ENCODE measurements at regions not wholly inside any gene's neighbourhood (a gene's known extent, or its start where the extent isn't known, plus 50 kb on each side); places are given as distances from the start of the nearest gene placed in this dataset.

DNA sequence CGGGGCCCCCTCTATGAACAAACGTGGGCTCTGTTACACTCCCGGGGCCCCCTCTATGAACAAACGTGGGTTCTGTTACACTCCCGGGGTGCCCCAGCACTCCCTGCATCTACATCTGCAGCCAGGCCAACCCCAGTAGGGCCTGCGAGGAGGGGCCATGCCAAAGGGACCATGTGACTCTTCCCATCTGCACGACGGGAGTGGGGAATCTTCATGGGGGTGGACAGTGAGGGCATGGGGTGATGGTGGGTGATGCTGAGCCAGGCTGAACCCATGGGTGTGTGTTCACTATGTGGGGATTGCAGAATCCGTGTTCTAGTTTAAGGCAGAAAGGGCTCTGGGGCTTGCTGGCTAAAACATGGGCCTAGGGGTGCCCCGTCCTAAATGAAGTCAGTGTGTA, 69.9 kb upstream of the ARHGEF7 start:
- no peak for DNase-seq (ENCODE audit: low read depth)
- TF ChIP-seq, protein P1, sequence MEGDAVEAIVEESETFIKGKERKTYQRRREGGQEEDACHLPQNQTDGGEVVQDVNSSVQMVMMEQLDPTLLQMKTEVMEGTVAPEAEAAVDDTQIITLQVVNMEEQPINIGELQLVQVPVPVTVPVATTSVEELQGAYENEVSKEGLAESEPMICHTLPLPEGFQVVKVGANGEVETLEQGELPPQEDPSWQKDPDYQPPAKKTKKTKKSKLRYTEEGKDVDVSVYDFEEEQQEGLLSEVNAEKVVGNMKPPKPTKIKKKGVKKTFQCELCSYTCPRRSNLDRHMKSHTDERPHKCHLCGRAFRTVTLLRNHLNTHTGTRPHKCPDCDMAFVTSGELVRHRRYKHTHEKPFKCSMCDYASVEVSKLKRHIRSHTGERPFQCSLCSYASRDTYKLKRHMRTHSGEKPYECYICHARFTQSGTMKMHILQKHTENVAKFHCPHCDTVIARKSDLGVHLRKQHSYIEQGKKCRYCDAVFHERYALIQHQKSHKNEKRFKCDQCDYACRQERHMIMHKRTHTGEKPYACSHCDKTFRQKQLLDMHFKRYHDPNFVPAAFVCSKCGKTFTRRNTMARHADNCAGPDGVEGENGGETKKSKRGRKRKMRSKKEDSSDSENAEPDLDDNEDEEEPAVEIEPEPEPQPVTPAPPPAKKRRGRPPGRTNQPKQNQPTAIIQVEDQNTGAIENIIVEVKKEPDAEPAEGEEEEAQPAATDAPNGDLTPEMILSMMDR (IDR thresholded peaks at IDR 0.05; ENCODE audit: control insufficient read depth, extremely low read depth, insufficient read depth), result no peak
- no peak overlapping the region for H3K4me3 ChIP-seq (ENCODE audit: low read depth, low read length)

DNA sequence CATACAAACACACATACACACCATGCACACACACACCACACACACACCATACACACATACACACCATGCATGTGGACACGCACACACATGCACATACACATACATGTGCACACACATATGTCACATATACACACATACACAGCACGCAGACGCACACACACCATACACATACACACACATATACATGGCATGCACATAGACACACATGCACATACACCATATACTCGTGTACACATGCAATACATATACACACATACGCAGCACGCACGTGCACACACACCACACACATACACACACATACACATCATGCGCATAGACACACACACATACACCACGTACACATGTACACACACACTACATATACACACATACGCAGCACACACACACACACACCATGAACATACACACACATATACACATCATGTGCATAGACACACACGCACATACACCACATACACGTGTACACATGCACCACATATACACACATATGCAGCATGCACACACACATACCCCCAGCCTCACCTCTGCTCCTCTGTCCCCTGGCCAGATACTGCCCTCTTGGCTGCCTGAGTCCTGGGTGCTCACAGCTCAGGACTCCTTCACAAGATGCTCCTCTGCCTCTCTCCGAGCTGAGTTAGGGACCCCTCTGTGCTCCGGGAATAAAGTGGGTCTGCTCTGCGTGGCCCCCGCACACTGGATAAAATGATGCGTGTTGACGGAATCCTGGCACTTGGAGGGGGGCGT, 70.9 kb upstream of the ARHGEF7 start:
- no peak overlapping the region for H3K4me3 ChIP-seq (ENCODE audit: low read depth, low read length)
- TF ChIP-seq, protein P1 (IDR thresholded peaks at IDR 0.05; ENCODE audit: control insufficient read depth, extremely low read depth, insufficient read depth), result no peak
- DNase-seq (ENCODE audit: low read depth), result no peak

DNA sequence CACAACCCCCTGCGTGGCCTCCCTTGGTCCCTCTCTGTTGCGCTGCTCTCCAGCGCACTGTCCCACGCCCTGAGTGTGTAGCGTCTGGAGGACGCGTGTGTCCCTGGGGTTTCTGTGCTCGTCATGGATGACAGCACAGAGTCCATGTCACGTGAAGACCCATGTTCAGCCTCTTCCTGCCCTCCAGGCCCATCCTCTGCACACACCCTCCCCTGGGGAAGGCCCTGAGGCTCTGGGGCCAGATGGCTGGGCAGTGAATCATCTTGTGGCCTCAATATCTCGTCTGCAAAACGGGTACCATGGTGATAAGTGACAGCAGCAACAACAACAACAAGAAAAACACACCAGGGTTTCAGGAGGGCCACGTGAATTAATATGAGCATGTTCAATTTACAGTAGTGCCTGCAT, 71.5 kb upstream of the ARHGEF7 start:
- TF ChIP-seq, protein P1 (IDR thresholded peaks at IDR 0.05; ENCODE audit: control insufficient read depth, extremely low read depth, insufficient read depth), result no peak
- no peak overlapping the region for H3K4me3 ChIP-seq (ENCODE audit: low read depth, low read length)
- DNase-seq (ENCODE audit: low read depth), result no peak

DNA sequence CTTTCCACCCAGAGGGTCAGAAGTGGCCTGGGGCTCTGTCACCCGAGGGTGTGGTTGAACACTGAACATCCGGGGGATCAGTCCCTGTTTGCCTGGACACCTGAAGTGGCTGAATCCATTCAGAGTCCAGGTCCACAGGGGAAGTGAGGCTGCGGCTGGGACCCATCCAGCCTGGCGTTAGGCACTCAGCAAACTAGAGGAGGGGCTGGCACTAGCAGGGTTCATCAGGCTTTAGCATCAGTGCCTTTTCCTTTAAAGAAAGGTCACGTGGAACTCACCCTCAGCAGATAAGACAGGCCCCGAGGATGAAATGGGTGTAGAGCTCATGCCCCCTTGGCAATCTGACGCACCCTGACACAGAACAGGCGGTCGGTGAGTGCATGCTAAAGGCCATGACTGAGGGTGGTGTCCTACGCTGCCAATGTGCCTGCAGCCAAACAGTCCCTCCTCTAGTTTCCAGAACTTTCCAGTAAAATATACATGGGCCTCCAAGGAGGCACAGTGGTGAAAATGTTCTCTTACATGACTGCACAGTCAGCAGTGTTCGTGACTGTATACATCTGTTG, 72.4 kb upstream of the ARHGEF7 start:
- TF ChIP-seq, protein P1 (IDR thresholded peaks at IDR 0.05; ENCODE audit: control insufficient read depth, extremely low read depth, insufficient read depth), result no peak
- DNase-seq (ENCODE audit: low read depth), result no peak
- no peak overlapping the region for H3K4me3 ChIP-seq (ENCODE audit: low read depth, low read length)

DNA sequence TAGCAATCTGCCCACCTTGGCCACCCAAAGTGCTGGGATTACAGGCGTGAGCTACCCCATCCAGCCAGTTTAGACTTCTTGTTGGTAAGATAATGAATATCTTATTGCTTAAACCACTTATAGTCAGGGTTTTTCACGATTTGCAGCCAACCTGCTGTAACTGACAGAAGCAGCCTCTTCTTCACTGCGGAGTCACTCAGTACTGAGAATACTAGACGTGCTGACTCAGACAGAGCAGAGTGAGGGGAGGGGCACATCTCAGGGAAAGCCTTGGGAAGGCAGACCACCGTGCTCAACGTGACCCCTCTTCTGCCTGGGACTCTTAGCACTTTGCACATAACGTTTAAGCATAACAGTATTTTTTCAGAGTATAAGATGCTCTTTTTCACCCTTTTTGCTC, 74.3 kb upstream of the ARHGEF7 start:
- TF ChIP-seq, protein P1 (IDR thresholded peaks at IDR 0.05; ENCODE audit: control insufficient read depth, extremely low read depth, insufficient read depth), result no peak

DNA sequence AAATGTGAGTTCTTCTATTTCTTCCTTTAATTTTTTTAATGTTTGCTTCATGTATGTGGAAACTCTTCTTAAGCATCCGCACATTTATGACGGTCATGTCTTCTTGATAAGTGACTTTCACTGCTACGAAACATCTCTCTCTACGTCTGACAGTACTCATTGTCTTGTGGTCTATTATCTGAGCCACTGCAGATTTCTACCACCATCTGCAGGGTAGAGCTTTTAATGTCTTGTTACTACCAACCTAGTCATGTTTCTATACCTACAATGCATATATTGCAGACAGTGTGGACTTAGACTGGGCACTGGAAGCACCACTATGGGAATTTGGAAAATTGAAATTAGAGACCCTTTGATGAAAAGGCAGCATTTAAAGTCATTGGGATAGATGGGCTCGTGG, 75.4 kb upstream of the ARHGEF7 start:
- TF ChIP-seq, protein P1 (IDR thresholded peaks at IDR 0.05; ENCODE audit: control insufficient read depth, extremely low read depth, insufficient read depth), result no peak
- no peak overlapping the region for H3K4me3 ChIP-seq (ENCODE audit: low read depth, low read length)
- DNase-seq (ENCODE audit: low read depth), result no peak

More for the DNA sequence above, 74.3 kb upstream of the ARHGEF7 start:
- DNase-seq (ENCODE audit: low read depth), result no peak
- no peak overlapping the region for H3K4me3 ChIP-seq (ENCODE audit: low read depth, low read length)

DNA sequence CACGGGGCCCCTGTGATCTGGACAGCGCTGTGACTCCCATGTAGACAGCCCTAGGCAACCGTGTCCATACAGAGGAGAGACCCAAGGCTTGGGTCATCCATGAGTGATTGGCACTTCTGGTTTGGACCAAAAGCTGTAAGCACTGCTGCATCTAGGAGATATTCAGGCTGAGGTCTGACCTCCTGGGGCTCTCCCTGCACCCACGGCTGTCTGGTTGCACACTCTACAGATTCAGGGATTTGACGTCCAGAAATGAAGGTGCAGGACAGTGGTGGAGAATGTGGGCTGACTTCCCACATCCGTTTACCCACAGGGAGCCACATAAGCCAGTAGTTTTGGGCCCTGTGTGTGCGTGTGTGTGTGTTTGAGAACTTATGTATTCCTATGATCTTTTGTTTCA, 76.2 kb upstream of the ARHGEF7 start:
- DNase-seq (ENCODE audit: low read depth), result no peak
- TF ChIP-seq, protein P1 (IDR thresholded peaks at IDR 0.05; ENCODE audit: control insufficient read depth, extremely low read depth, insufficient read depth), result no peak

More for the DNA sequence above, 76.2 kb upstream of the ARHGEF7 start:
- no peak overlapping the region for H3K4me3 ChIP-seq (ENCODE audit: low read depth, low read length)
